H9 (cell line): ENCODE measurements at regions not wholly inside any gene's neighbourhood (a gene's known extent, or its start where the extent isn't known, plus 50 kb on each side); places are given as distances from the start of the nearest gene placed in this dataset.
"Not testable (repeated sequence)": the region's sequence is repeated elsewhere in the genome, so short reads cannot be mapped to it uniquely, and the experiment has no call there.

ENCODE experiments used
- DNase-seq: peaks from one replicate; pipeline ENCODE4 v3.0.0-alpha.2; 2017
- H2AFZ ChIP-seq: one replicate; pipeline ENCODE4 v1.6.1; 2013; ENCODE audit warnings: mild to moderate bottlenecking, low read length, control low read depth, moderate library complexity
- H2AK5ac ChIP-seq: 2 replicates; pipeline ENCODE4 v1.6.1; 2013; ENCODE audit warnings: low read length, control low read depth, mixed read lengths; ENCODE audit not compliant: insufficient read length
- H2BK120ac ChIP-seq: one replicate; pipeline ENCODE4 v1.6.1; 2013; ENCODE audit warnings: low read depth, mild to moderate bottlenecking, low read length, control low read depth, inconsistent platforms; ENCODE audit not compliant: poor library complexity, severe bottlenecking
- H2BK12ac ChIP-seq: 2 replicates; pipeline ENCODE4 v1.6.1; 2013; ENCODE audit warnings: low read length, control low read depth, mixed read lengths, low read depth; ENCODE audit not compliant: insufficient read length
- H2BK15ac ChIP-seq: 2 replicates; pipeline ENCODE4 v1.6.1; 2013; ENCODE audit warnings: low read depth, low read length, control low read depth
- H2BK20ac ChIP-seq: one replicate; pipeline ENCODE4 v1.6.1; 2013; ENCODE audit warnings: low read depth, mild to moderate bottlenecking, low read length, control low read depth, inconsistent platforms; ENCODE audit not compliant: poor library complexity, severe bottlenecking
- H2BK5ac ChIP-seq: 2 replicates; pipeline ENCODE4 v1.6.1; 2013; ENCODE audit warnings: low read length, control low read depth, mixed read lengths; ENCODE audit not compliant: insufficient read length
- H3K14ac ChIP-seq: 2 replicates; pipeline ENCODE4 v1.6.1; 2013; ENCODE audit warnings: low read length, control low read depth; ENCODE audit not compliant: insufficient read depth
- H3K18ac ChIP-seq: 2 replicates; pipeline ENCODE4 v1.6.1; 2013; ENCODE audit warnings: low read depth, mild to moderate bottlenecking, mixed read lengths, low read length, control low read depth; ENCODE audit not compliant: insufficient read length
- H3K23ac ChIP-seq: 2 replicates; pipeline ENCODE4 v1.6.1; 2013; ENCODE audit warnings: low read length, control low read depth, mixed read lengths, low read depth; ENCODE audit not compliant: insufficient read length
- H3K23me2 ChIP-seq: 2 replicates; pipeline ENCODE4 v1.6.1; 2013; ENCODE audit warnings: low read depth, mild to moderate bottlenecking, mixed read lengths, low read length, control low read depth; ENCODE audit not compliant: insufficient read length, poor library complexity, severe bottlenecking
- H3K27ac ChIP-seq: 2 replicates; pipeline ENCODE4 v1.5.1; 2013; ENCODE audit warnings: low read length, control low read depth, mixed read lengths, low read depth; ENCODE audit not compliant: insufficient read length
- H3K27me3 ChIP-seq: 2 replicates; pipeline ENCODE4 v1.6.1; 2013; ENCODE audit warnings: low read length, control low read depth, inconsistent platforms; ENCODE audit not compliant: insufficient read depth
- H3K4ac ChIP-seq: 2 replicates; pipeline ENCODE4 v1.6.1; 2013; ENCODE audit warnings: low read depth, mild to moderate bottlenecking, control low read depth, inconsistent platforms, low read length, moderate library complexity
- H3K4me1 ChIP-seq: 2 replicates; pipeline ENCODE4 v1.6.1; 2013; ENCODE audit warnings: low read length, control low read depth, inconsistent platforms; ENCODE audit not compliant: insufficient read depth
- H3K4me2 ChIP-seq: 2 replicates; pipeline ENCODE4 v1.6.1; 2013; ENCODE audit warnings: low read length, control low read depth, mixed read lengths; ENCODE audit not compliant: insufficient read length, insufficient read depth
- H3K56ac ChIP-seq: 2 replicates; pipeline ENCODE4 v1.6.1; 2013; ENCODE audit warnings: low read depth, mild to moderate bottlenecking, mixed read lengths, low read length, control low read depth; ENCODE audit not compliant: insufficient read length
- H3K79me1 ChIP-seq: 2 replicates; pipeline ENCODE4 v1.6.1; 2013; ENCODE audit warnings: low read depth, mild to moderate bottlenecking, moderate library complexity, low read length, control low read depth, inconsistent platforms; ENCODE audit not compliant: insufficient read depth, poor library complexity, severe bottlenecking
- H3K79me2 ChIP-seq: 2 replicates; pipeline ENCODE4 v1.6.1; 2013; ENCODE audit warnings: low read length, control low read depth, inconsistent platforms; ENCODE audit not compliant: insufficient read depth
- H3K9ac ChIP-seq: 2 replicates; pipeline ENCODE4 v1.6.1; 2013; ENCODE audit warnings: low read length, control low read depth, mixed read lengths; ENCODE audit not compliant: insufficient read length; ENCODE audit errors: extremely low read depth
- H3K9me3 ChIP-seq: one replicate; pipeline ENCODE4 v1.6.1; 2013; ENCODE audit warnings: low read depth, low read length, inconsistent platforms; ENCODE audit not compliant: control insufficient read depth
- H3T11ph ChIP-seq: one replicate; pipeline ENCODE4 v1.6.1; 2013; ENCODE audit warnings: mild to moderate bottlenecking, low read length, control low read depth, inconsistent platforms
- H4K20me1 ChIP-seq: one replicate; pipeline ENCODE4 v1.6.1; 2013; ENCODE audit not compliant: control insufficient read depth, insufficient read length, insufficient read depth
- H4K5ac ChIP-seq: 2 replicates; pipeline ENCODE4 v1.6.1; 2013; ENCODE audit warnings: low read depth, mild to moderate bottlenecking, mixed read lengths, low read length, control low read depth; ENCODE audit not compliant: insufficient read length
- H4K8ac ChIP-seq: replicated peaks from 2 replicates; pipeline ENCODE4 v1.6.1; 2013; ENCODE audit warnings: low read length, control low read depth, mixed read lengths, low read depth; ENCODE audit not compliant: insufficient read length
- H4K91ac ChIP-seq: 2 replicates; pipeline ENCODE4 v1.6.1; 2013; ENCODE audit warnings: low read depth, mild to moderate bottlenecking, moderate library complexity, mixed read lengths, low read length, control low read depth; ENCODE audit not compliant: insufficient read length
- H3K27ac Mint-ChIP-seq, 3 experiments: 2 replicates in 2 of 3; 3 replicates in 1 of 3; pipeline ENCODE4 v1.8.0; 2020 to 2021; ENCODE audit warnings: mixed read lengths in 3 of 3, mild to moderate bottlenecking in 1 of 3, moderate library complexity in 1 of 3
- H3K27me3 Mint-ChIP-seq: 2 replicates; pipeline ENCODE4 v1.8.0; 2021; ENCODE audit warnings: low read depth, mild to moderate bottlenecking, moderate library complexity, mixed read lengths
- H3K36me3 Mint-ChIP-seq, 3 experiments: 2 replicates in 2 of 3; 3 replicates in 1 of 3; pipeline ENCODE4 v1.8.0; 2020 to 2021; ENCODE audit warnings: low read depth in 3 of 3, mixed read lengths in 3 of 3; ENCODE audit not compliant: insufficient read depth in 1 of 3
- H3K4me1 Mint-ChIP-seq, 2 experiments: 2 replicates each; pipeline ENCODE4 v1.8.0; 2020; ENCODE audit warnings: mixed read lengths in 2 of 2
- H3K4me3 Mint-ChIP-seq, 2 experiments: 2 replicates in 1 of 2; 3 replicates in 1 of 2; pipeline ENCODE4 v1.8.0; 2020 to 2021; ENCODE audit warnings: mild to moderate bottlenecking in 2 of 2, mixed read lengths in 2 of 2, moderate library complexity in 1 of 2
- H3K9me3 Mint-ChIP-seq, 2 experiments: 2 replicates in 1 of 2; 3 replicates in 1 of 2; pipeline ENCODE4 v1.8.0; 2020; ENCODE audit warnings: mild to moderate bottlenecking in 2 of 2, mixed read lengths in 2 of 2, moderate library complexity in 1 of 2
- WGBS: extraction: QIAGEN DNeasy Blood & Tissue Kit; methylation state at CpG from one replicate; pipeline ENCODE4 v1.1.7; 2013; ENCODE audit warnings: missing lambda C conversion rate, low lambda C conversion rate, mixed read lengths; ENCODE audit not compliant: insufficient read length; ENCODE audit errors: extremely low coverage; 5-methylcytosine and 5-hydroxymethylcytosine counted together

- DNase-seq = not testable (repeated sequence)
- whole genome bisulfite sequencing = no CpG with 5 or more reads among the region's 5 CpGs
Measured at GRCh38 chr1:120509258-120509657, 94.4 kb downstream of the NBPF8 start.

DNA sequence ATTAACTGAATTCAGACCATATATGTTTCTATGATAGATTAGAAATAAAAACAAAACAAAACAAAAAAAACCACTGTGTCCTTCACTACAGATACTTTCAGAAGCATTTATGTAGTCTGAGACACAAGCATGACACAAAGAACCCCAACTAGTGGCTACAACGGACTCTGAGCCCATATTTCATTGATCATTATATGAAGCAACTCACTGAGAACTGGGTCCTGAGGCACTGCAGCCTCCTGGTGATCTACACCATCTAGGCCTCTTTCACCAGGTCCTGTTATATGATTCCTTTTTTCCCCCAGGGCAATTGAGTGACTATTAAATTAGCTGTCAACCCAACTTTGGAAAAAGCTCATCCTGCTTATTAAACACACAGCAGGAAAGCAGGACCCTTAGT lies 98.3 kb downstream of the NBPF8 start:
- H2AK5ac ChIP-seq, DNase-seq, H3K4me1 Mint-ChIP-seq, H3K27ac ChIP-seq, H4K20me1 ChIP-seq, H3K18ac ChIP-seq, H4K91ac ChIP-seq, H3K27ac Mint-ChIP-seq, H4K8ac ChIP-seq, H4K5ac ChIP-seq, H3K56ac ChIP-seq, H3K27me3 Mint-ChIP-seq, H3K23ac ChIP-seq, H3K4me1 ChIP-seq, H3K36me3 Mint-ChIP-seq, H3K4me2 ChIP-seq, H2BK15ac ChIP-seq, H2BK5ac ChIP-seq, H3T11ph ChIP-seq, H2BK12ac ChIP-seq, H3K4ac ChIP-seq, H3K79me2 ChIP-seq, H3K4me3 Mint-ChIP-seq, H3K23me2 ChIP-seq, H2BK20ac ChIP-seq, H3K9me3 Mint-ChIP-seq, H3K9me3 ChIP-seq, H3K27me3 ChIP-seq, H3K14ac ChIP-seq, H2BK120ac ChIP-seq, H3K9ac ChIP-seq, H3K79me1 ChIP-seq, H2AFZ ChIP-seq: not testable (repeated sequence)
- no CpG with 5 or more reads among the region's 1 CpG for WGBS

More at GRCh38 chr1:120509258-120509657, 94.4 kb downstream of the NBPF8 start:
- H3K4ac ChIP-seq, H3K27me3 ChIP-seq, H3T11ph ChIP-seq, H2BK120ac ChIP-seq, H3K9me3 ChIP-seq, H2BK15ac ChIP-seq, H4K91ac ChIP-seq, H2BK5ac ChIP-seq, H3K27me3 Mint-ChIP-seq, H3K9me3 Mint-ChIP-seq, H4K5ac ChIP-seq, H3K4me3 Mint-ChIP-seq, H2AK5ac ChIP-seq, H2BK20ac ChIP-seq, H3K18ac ChIP-seq, H2AFZ ChIP-seq, H3K14ac ChIP-seq, H3K79me2 ChIP-seq, H4K8ac ChIP-seq, H3K79me1 ChIP-seq, H3K4me2 ChIP-seq, H3K9ac ChIP-seq, H3K36me3 Mint-ChIP-seq, H3K4me1 Mint-ChIP-seq, H3K4me1 ChIP-seq, H2BK12ac ChIP-seq, H4K20me1 ChIP-seq, H3K23ac ChIP-seq, H3K27ac ChIP-seq, H3K23me2 ChIP-seq, H3K56ac ChIP-seq: not testable (repeated sequence)
- 0 out of 7 replicates have a peak overlapping the region, but pooled peaks of 1 of the 3 experiments have one; percentile 49 for H3K27ac Mint-ChIP-seq
